H1 (cell line): ENCODE measurements at regions not wholly inside any gene's neighbourhood (a gene's known extent, or its start where the extent isn't known, plus 50 kb on each side); places are given as distances from the start of the nearest gene placed in this dataset.

Experiments
- CEBPB ChIP-seq: IDR thresholded peaks from 2 replicates; pipeline ENCODE4 v1.6.1; 2012; ENCODE audit warnings: low read depth, low read length
- HDAC2 ChIP-seq, 2 experiments: fragments of 300-600 bp in 1 of 2; sonication (generic) in 1 of 2; IDR thresholded peaks; 2 replicates each; pipeline ENCODE4 v1.6.1; 2011 to 2012; ENCODE audit warnings: low read depth in 2 of 2, low read length in 2 of 2, mild to moderate bottlenecking in 2 of 2, moderate library complexity in 2 of 2, borderline replicate concordance in 1 of 2, inconsistent platforms in 1 of 2
- TAF7 ChIP-seq: optimal IDR thresholded peaks from 2 replicates; pipeline ENCODE3; 2011; ENCODE audit warnings: low read depth, mild to moderate bottlenecking, inconsistent platforms, low read length, moderate library complexity, borderline replicate concordance

DNA sequence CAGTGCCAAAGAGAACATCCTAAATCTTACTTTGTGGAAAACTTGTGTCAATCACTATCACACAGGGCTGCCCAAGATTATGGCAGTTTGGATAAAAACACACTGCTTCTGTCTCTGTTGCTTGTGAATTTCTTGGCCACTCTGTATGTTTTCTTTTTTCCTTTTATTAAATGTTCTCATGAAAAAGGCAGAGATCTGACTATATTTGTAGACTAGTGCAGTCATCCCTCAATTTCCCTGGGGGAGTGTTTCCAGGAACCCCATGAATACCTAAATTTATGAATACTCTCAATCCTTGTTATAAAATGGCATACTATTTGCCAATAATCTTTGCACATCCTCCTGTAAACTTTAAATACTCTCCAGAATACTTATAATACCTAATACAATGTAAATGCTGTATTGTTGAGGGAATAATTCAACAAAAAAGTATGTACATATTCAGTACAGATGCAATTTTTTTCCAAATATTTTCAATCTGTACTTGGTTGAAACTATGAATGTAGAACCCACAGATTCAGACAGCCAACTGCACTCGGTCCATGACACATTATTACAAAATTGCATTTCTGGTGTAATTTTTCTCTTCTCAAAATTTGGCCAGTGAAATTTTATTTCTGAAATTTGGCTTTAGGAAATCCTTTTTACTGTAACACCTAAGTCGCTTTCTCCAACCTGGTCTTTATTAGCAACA lies 391.9 kb upstream of the PRR16 start (continued):
- TF ChIP-seq TAF7 (no peak), HDAC2 (IDR thresholded peaks at IDR 0.05; ENCODE audit: borderline replicate concordance in 1 of 2, low read depth in 2 of 2, low read length in 2 of 2) (no peak), CEBPB (no peak)
